Adrenal gland (tissue), 5 donors: ENCODE measurements at regions not wholly inside any gene's neighbourhood (a gene's known extent, or its start where the extent isn't known, plus 50 kb on each side); places are given as distances from the start of the nearest gene placed in this dataset.

Source experiments
- CTCF ChIP-seq, 6 experiments: fragments of 450-650 bp in 4 of 6; fragments of 200-600 bp in 2 of 6; sonication (generic) in 1 of 6; IDR thresholded peaks; 1 replicate in 5 of 6; 2 replicates in 1 of 6; pipeline versions ENCODE4 v1.5.1 to v1.8.0; 2016 to 2021; ENCODE audit warnings: antibody characterized with exemption in 6 of 6, mild to moderate bottlenecking in 2 of 6, moderate library complexity in 1 of 6
- POLR2A ChIP-seq, 2 donors: fragments of 450-650 bp; IDR thresholded peaks; one replicate each; pipeline ENCODE4 v1.6.1; 2017; ENCODE audit warnings: antibody characterized with exemption in 2 of 2, mild to moderate bottlenecking in 2 of 2, moderate library complexity in 1 of 2
- donor health status: DM: no; HTN: no; CAD: no.

- TF ChIP-seq CTCF (IDR thresholded peaks at IDR 0.05) (no peak), POLR2A (IDR thresholded peaks at IDR 0.05) (no peak)
Measured at GRCh38 chr7:157488281-157488680, 151.5 kb downstream of the DNAJB6 start.
